ENCODE measurements at regions not wholly inside any gene's neighbourhood (a gene's known extent, or its start where the extent isn't known, plus 50 kb on each side); places are given as distances from the start of the nearest gene placed in this dataset.
"Not testable (repeated sequence)": the region's sequence is repeated elsewhere in the genome, so short reads cannot be mapped to it uniquely, and the experiment has no call there.

GRCh38 chr6:9361749-9362148 is 926.4 kb upstream of the SLC35B3 start:
- DNase-seq: no peak

GRCh38 chr6:9360881-9361280 is 925.5 kb upstream of the SLC35B3 start:
- no peak for DNase-seq

GRCh38 chr6:9347608-9348007 is 912.3 kb upstream of the SLC35B3 start:
- no peak for DNase-seq

GRCh38 chr6:9346923-9347322 is 911.6 kb upstream of the SLC35B3 start:
- DNase-seq: no peak

- DNase-seq: no peak
These were observed 900.1 kb upstream of the SLC35B3 start for GRCh38 chr6:9335431-9335830.

GRCh38 chr6:9334979-9335378 is 899.6 kb upstream of the SLC35B3 start:
- DNase-seq: no peak

GRCh38 chr6:9332241-9332780 is 897.0 kb upstream of the SLC35B3 start:
- DNase-seq: no peak

- DNase-seq: no peak
These were observed 881.5 kb upstream of the SLC35B3 start for GRCh38 chr6:9316831-9317230.

GRCh38 chr6:9315966-9316650 is 880.8 kb upstream of the SLC35B3 start:
- DNase-seq: no peak

GRCh38 chr6:9308284-9308683 is 872.9 kb upstream of the SLC35B3 start:
- no peak for DNase-seq

- DNase-seq: no peak
These were observed 872.4 kb upstream of the SLC35B3 start for GRCh38 chr6:9307786-9308185.

- no peak for DNase-seq
These were observed 871.8 kb upstream of the SLC35B3 start for GRCh38 chr6:9307187-9307586.

GRCh38 chr6:9295644-9296043 is 860.3 kb upstream of the SLC35B3 start:
- no peak for DNase-seq

- no peak for DNase-seq
These were observed 857.6 kb upstream of the SLC35B3 start for GRCh38 chr6:9292975-9293374.

GRCh38 chr6:9290342-9290741 is 855.0 kb upstream of the SLC35B3 start:
- DNase-seq: not testable (repeated sequence)

- DNase-seq: no peak
These were observed 837.3 kb upstream of the SLC35B3 start for GRCh38 chr6:9272671-9273070.

- no peak for DNase-seq
These were observed 831.4 kb upstream of the SLC35B3 start for GRCh38 chr6:9266741-9267140.

GRCh38 chr6:9257215-9257614 is 821.9 kb upstream of the SLC35B3 start:
- no peak for DNase-seq

GRCh38 chr6:9254251-9254650 is 818.9 kb upstream of the SLC35B3 start:
- no peak for DNase-seq

- no peak for DNase-seq
These were observed 817.5 kb upstream of the SLC35B3 start for GRCh38 chr6:9252799-9253198.

GRCh38 chr6:9250852-9251251 is 815.5 kb upstream of the SLC35B3 start:
- DNase-seq: no peak

- DNase-seq: no peak
These were observed 812.8 kb upstream of the SLC35B3 start for GRCh38 chr6:9248133-9248532.

- no peak for DNase-seq
These were observed 805.5 kb upstream of the SLC35B3 start for GRCh38 chr6:9240861-9241260.

GRCh38 chr6:9236443-9236842 is 801.1 kb upstream of the SLC35B3 start:
- DNase-seq: no peak

- DNase-seq: no peak
These were observed 798.3 kb upstream of the SLC35B3 start for GRCh38 chr6:9233686-9234085.
